ENCODE measurements at regions not wholly inside any gene's neighbourhood (a gene's known extent, or its start where the extent isn't known, plus 50 kb on each side); places are given as distances from the start of the nearest gene placed in this dataset.
"Not testable (repeated sequence)": the region's sequence is repeated elsewhere in the genome, so short reads cannot be mapped to it uniquely, and the experiment has no call there.

- Histone ChIP-seq H3K27ac (ENCODE audit: insufficient read depth, low read length) (no peak overlapping the region), H3K27me3 (ENCODE audit: control insufficient read depth, insufficient read depth, low read length) (no peaks in the 10 kb centered on the region), H3K4me2 (ENCODE audit: extremely low read depth, insufficient read depth, low read length) (peak overlapping the region; percentile 9), H3K79me2 (ENCODE audit: control insufficient read depth, insufficient read depth, low read length) (no peaks in the 10 kb centered on the region), H3K4me3 (replicated peaks in 1 of 4; ENCODE audit: control extremely low read depth in 1 of 4, insufficient read depth in 1 of 4, low read depth in 3 of 4, low read length in 4 of 4) (no peak overlapping the region), H3K36me3 (ENCODE audit: control insufficient read depth, insufficient read depth, low read length) (no peaks in the 10 kb centered on the region), H3K4me1 (ENCODE audit: control insufficient read depth, extremely low read depth, insufficient read depth, low read length) (peaks cover 6% of the 10 kb centered on the region), H2AFZ (ENCODE audit: low read length) (no peak overlapping the region), H3K9me3 (ENCODE audit: control insufficient read depth, insufficient read depth, low read depth, low read length) (no peaks in the 10 kb centered on the region), H4K20me1 (ENCODE audit: control insufficient read depth, extremely low read depth, insufficient read depth, low read length) (no peaks in the 10 kb centered on the region), H3K9ac (ENCODE audit: insufficient read depth, low read length) (no peak overlapping the region)
- peak; percentile 76 to 87 for DNase-seq (ENCODE audit: low read depth in 2 of 2)
- TF ChIP-seq EZH2 (IDR thresholded peaks at IDR 0.05; ENCODE audit: low read length, missing control alignments) (no peak), CTCF (conservative IDR thresholded peaks at IDR 0.05 in 1 of 2, IDR thresholded peaks at IDR 0.05 in 1 of 2; ENCODE audit: low read depth in 1 of 2, low read length in 2 of 2) (no peak)
These were observed 89.9 kb downstream of the MTNR1B start for GRCh38 chr11:93059117-93059957.

- no peak overlapping the region for H3K4me3 ChIP-seq (replicated peaks in 1 of 4; ENCODE audit: control extremely low read depth in 1 of 4, insufficient read depth in 1 of 4, low read depth in 3 of 4, low read length in 4 of 4)
- no peaks in the 10 kb centered on the region for H3K36me3 ChIP-seq (ENCODE audit: control insufficient read depth, insufficient read depth, low read length)
- DNase-seq (ENCODE audit: low read depth in 2 of 2): peak in 1 of 2 donors; percentile 19
- H3K9me3 ChIP-seq (ENCODE audit: control insufficient read depth, insufficient read depth, low read depth, low read length): no peaks in the 10 kb centered on the region
- H3K4me2 ChIP-seq (ENCODE audit: extremely low read depth, insufficient read depth, low read length): no peak overlapping the region
- no peaks in the 10 kb centered on the region for H3K27me3 ChIP-seq (ENCODE audit: control insufficient read depth, insufficient read depth, low read length)
- TF ChIP-seq CTCF (conservative IDR thresholded peaks at IDR 0.05 in 1 of 2, IDR thresholded peaks at IDR 0.05 in 1 of 2; ENCODE audit: low read depth in 1 of 2, low read length in 2 of 2): no peak
- no peaks in the 10 kb centered on the region for H4K20me1 ChIP-seq (ENCODE audit: control insufficient read depth, extremely low read depth, insufficient read depth, low read length)
- H2AFZ ChIP-seq (ENCODE audit: low read length): no peak overlapping the region
- H3K27ac ChIP-seq (ENCODE audit: insufficient read depth, low read length): no peak overlapping the region
- no peaks in the 10 kb centered on the region for H3K79me2 ChIP-seq (ENCODE audit: control insufficient read depth, insufficient read depth, low read length)
- no peak overlapping the region for H3K9ac ChIP-seq (ENCODE audit: insufficient read depth, low read length)
- H3K4me1 ChIP-seq (ENCODE audit: control insufficient read depth, extremely low read depth, insufficient read depth, low read length): peaks cover 5% of the 10 kb centered on the region
These were observed 93.6 kb downstream of the MTNR1B start for GRCh38 chr11:93063086-93063485.

DNA sequence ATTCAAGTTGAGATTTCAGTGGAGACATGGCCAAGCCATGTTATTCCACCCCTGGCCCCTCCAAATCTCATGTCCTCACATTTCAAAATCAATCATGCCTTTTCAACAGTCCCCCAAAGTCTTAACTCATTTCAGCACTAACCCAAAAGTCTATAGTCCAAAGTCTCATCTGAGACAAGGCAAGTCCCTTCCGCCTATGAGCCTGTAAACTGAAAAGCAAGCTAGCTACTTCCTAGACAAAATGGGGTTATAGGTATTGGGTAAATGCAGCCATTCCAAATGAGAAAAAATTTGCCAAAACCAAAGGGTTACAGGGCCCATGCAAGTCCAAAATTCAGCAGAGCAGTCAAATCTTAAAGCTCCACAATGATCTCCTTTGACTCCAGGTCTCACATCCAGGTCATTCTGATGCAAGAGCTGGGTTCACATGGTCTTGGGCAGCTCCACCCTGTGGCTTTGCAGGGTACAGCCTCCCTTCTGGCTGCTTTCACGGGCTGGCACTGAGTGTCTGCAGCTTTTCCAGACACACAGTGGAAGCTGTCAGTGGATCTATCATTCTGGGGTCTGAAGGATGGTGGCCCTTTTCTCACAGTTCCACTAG, 95.7 kb downstream of the MTNR1B start:
- not testable (repeated sequence) for H3K4me2 ChIP-seq (ENCODE audit: extremely low read depth, insufficient read depth, low read length); H2AFZ ChIP-seq (ENCODE audit: low read length); DNase-seq (ENCODE audit: low read depth in 2 of 2); H3K4me1 ChIP-seq (ENCODE audit: control insufficient read depth, extremely low read depth, insufficient read depth, low read length); H3K27me3 ChIP-seq (ENCODE audit: control insufficient read depth, insufficient read depth, low read length); H3K27ac ChIP-seq (ENCODE audit: insufficient read depth, low read length); H3K9ac ChIP-seq (ENCODE audit: insufficient read depth, low read length); H3K4me3 ChIP-seq (replicated peaks in 1 of 4; ENCODE audit: control extremely low read depth in 1 of 4, insufficient read depth in 1 of 4, low read depth in 3 of 4, low read length in 4 of 4); H3K79me2 ChIP-seq (ENCODE audit: control insufficient read depth, insufficient read depth, low read length); H4K20me1 ChIP-seq (ENCODE audit: control insufficient read depth, extremely low read depth, insufficient read depth, low read length); H3K36me3 ChIP-seq (ENCODE audit: control insufficient read depth, insufficient read depth, low read length); H3K9me3 ChIP-seq (ENCODE audit: control insufficient read depth, insufficient read depth, low read depth, low read length)
- peak in 1 of 2 donors; percentile 31 for TF ChIP-seq CTCF (conservative IDR thresholded peaks at IDR 0.05 in 1 of 2, IDR thresholded peaks at IDR 0.05 in 1 of 2; ENCODE audit: low read depth in 1 of 2, low read length in 2 of 2)

Data from fibroblast of lung (primary cell).